BLaER1 treated with 17β-estradiol and CSF1 and Interleukin-3, amounts not matched to agents 10 nM and 100 nM (cell line): ENCODE measurements at regions not wholly inside any gene's neighbourhood (a gene's known extent, or its start where the extent isn't known, plus 50 kb on each side); places are given as distances from the start of the nearest gene placed in this dataset.

Source experiments
- H3K27ac ChIP-seq, 11 experiments: shearing (Covaris generic); formaldehyde crosslinking; 2 replicates each; pipeline ENCODE4 v1.8.1; 2022
- H3K27me3 ChIP-seq, 11 experiments: shearing (Covaris generic); formaldehyde crosslinking; 2 replicates each; pipeline ENCODE4 v1.8.1; 2022
- H3K36me3 ChIP-seq, 11 experiments: shearing (Covaris generic); formaldehyde crosslinking; 2 replicates each; pipeline ENCODE4 v1.8.1; 2022
- H3K4me1 ChIP-seq, 10 experiments: shearing (Covaris generic); formaldehyde crosslinking; 2 replicates each; pipeline ENCODE4 v1.8.1; 2022
- H3K4me2 ChIP-seq, 11 experiments: shearing (Covaris generic); formaldehyde crosslinking; 2 replicates each; pipeline ENCODE4 v1.8.1; 2022
- H3K4me3 ChIP-seq, 10 experiments: shearing (Covaris generic); formaldehyde crosslinking; 2 replicates each; pipeline ENCODE4 v1.8.1; 2022
- H3K9ac ChIP-seq, 11 experiments: shearing (Covaris generic); formaldehyde crosslinking; 2 replicates each; pipeline ENCODE4 v1.8.1; 2022
- H3K9me3 ChIP-seq, 11 experiments: shearing (Covaris generic); formaldehyde crosslinking; replicated peaks in 1 of 11; 2 replicates each; pipeline ENCODE4 v1.8.1; 2022
- H4K20me1 ChIP-seq, 11 experiments: shearing (Covaris generic); formaldehyde crosslinking; 2 replicates each; pipeline ENCODE4 v1.8.1; 2022
- Cebpa-rat ChIP-seq, 11 experiments: shearing (Covaris generic); IDR thresholded peaks; 2 replicates each; pipeline ENCODE4 v1.8.1; 2022

DNA sequence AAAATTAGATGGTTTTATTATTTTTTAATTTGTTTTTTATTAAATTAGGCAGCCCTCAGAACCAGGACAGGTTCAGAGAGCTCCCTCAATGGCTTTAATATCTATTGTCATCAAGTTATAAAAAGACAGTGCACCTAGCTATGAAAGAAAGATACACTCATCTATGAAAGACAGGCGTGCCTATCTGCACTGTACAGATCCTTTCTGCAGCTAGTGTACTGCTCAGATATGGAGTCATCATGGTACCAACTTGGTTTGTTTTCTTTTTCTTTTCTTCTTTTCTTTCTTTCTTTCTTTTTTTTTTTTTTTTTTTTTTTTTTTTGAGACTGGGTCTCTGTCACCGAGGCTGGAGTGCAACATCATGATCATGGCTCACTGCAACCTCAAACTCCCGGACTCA, 54.8 kb upstream of the GPBP1 start:
- Histone ChIP-seq H3K4me1 (0 out of 20 replicates have a peak, but pooled peaks cover 0 to 8% (median 0%) of the 10 kb centered on the region in 10 experiments), H4K20me1 (no peaks in the 10 kb centered on the region), H3K4me3 (no peak overlapping the region), H3K9ac (no peak overlapping the region), H3K27me3 (no peaks in the 10 kb centered on the region), H3K9me3 (peaks cover 0 to 16% (median 14%) of the 10 kb centered on the region in 11 experiments; a peak in 16 of 22 replicates), H3K4me2 (no peak overlapping the region), H3K36me3 (no peaks in the 10 kb centered on the region), H3K27ac (no peak overlapping the region)
- TF ChIP-seq Cebpa-rat (IDR thresholded peaks at IDR 0.05) = no peak

- no peak overlapping the region for H3K4me3 ChIP-seq
- H3K36me3 ChIP-seq = no peaks in the 10 kb centered on the region
- H3K27me3 ChIP-seq = no peaks in the 10 kb centered on the region
- H3K4me2 ChIP-seq = no peak overlapping the region
- H3K9me3 ChIP-seq = peaks cover 0 to 21% (median 17%) of the 10 kb centered on the region in 11 experiments; a peak in 16 of 22 replicates
- H4K20me1 ChIP-seq = no peaks in the 10 kb centered on the region
- H3K27ac ChIP-seq = no peak overlapping the region
- no peak for TF ChIP-seq Cebpa-rat (IDR thresholded peaks at IDR 0.05)
- no peaks in the 10 kb centered on the region for H3K4me1 ChIP-seq
- no peak overlapping the region for H3K9ac ChIP-seq
Observed at GRCh38 chr5:57124014-57124413, 49.8 kb upstream of the GPBP1 start.
